ENCODE measurements at regions not wholly inside any gene's neighbourhood (a gene's known extent, or its start where the extent isn't known, plus 50 kb on each side); places are given as distances from the start of the nearest gene placed in this dataset.
"Not testable (repeated sequence)": the region's sequence is repeated elsewhere in the genome, so short reads cannot be mapped to it uniquely, and the experiment has no call there.

GRCh38 chr1:164040754-164041153, 518.2 kb upstream of the PBX1 start:
- DNase-seq, result no peak

GRCh38 chr1:164051782-164052181, 507.2 kb upstream of the PBX1 start:
- no peak for DNase-seq

- no peak for DNase-seq
These were observed 504.7 kb upstream of the PBX1 start for GRCh38 chr1:164054331-164054730.

- no peak for DNase-seq
These were observed 500.8 kb upstream of the PBX1 start for GRCh38 chr1:164058198-164058597.

GRCh38 chr1:164061528-164061927, 497.5 kb upstream of the PBX1 start:
- DNase-seq, result no peak

GRCh38 chr1:164064501-164064900, 494.5 kb upstream of the PBX1 start:
- no peak for DNase-seq

- no peak for DNase-seq
These were observed 487.7 kb upstream of the PBX1 start for GRCh38 chr1:164071288-164071687.

GRCh38 chr1:164086832-164087231, 472.2 kb upstream of the PBX1 start:
- DNase-seq, result no peak

- DNase-seq, result no peak
These were observed 471.0 kb upstream of the PBX1 start for GRCh38 chr1:164087906-164088453.

GRCh38 chr1:164092603-164093353, 466.2 kb upstream of the PBX1 start:
- no peak for DNase-seq

- no peak for DNase-seq
These were observed 465.4 kb upstream of the PBX1 start for GRCh38 chr1:164093543-164093942.

- no peak for DNase-seq
These were observed 457.2 kb upstream of the PBX1 start for GRCh38 chr1:164101802-164102201.

GRCh38 chr1:164131949-164132348, 427.0 kb upstream of the PBX1 start:
- no peak for DNase-seq

GRCh38 chr1:164137273-164137925, 421.6 kb upstream of the PBX1 start:
- no peak for DNase-seq

- no peak for DNase-seq
These were observed 417.2 kb upstream of the PBX1 start for GRCh38 chr1:164141797-164142196.

GRCh38 chr1:164154622-164155021, 404.4 kb upstream of the PBX1 start:
- no peak for DNase-seq

GRCh38 chr1:164155347-164155746, 403.6 kb upstream of the PBX1 start:
- DNase-seq, result no peak

- no peak for DNase-seq
These were observed 395.6 kb upstream of the PBX1 start for GRCh38 chr1:164163289-164163849.

- DNase-seq, result no peak
These were observed 393.5 kb upstream of the PBX1 start for GRCh38 chr1:164165466-164165865.

- DNase-seq, result not testable (repeated sequence)
These were observed 392.5 kb upstream of the PBX1 start for GRCh38 chr1:164166454-164166853.

GRCh38 chr1:164177118-164177517, 381.9 kb upstream of the PBX1 start:
- no peak for DNase-seq

- DNase-seq, result no peak
These were observed 378.2 kb upstream of the PBX1 start for GRCh38 chr1:164180824-164181223.

GRCh38 chr1:164183854-164184635, 374.9 kb upstream of the PBX1 start:
- no peak for DNase-seq
